Jurkat, Clone E6-1 (cell line): ENCODE measurements at regions not wholly inside any gene's neighbourhood (a gene's known extent, or its start where the extent isn't known, plus 50 kb on each side); places are given as distances from the start of the nearest gene placed in this dataset.
"Not testable (repeated sequence)": the region's sequence is repeated elsewhere in the genome, so short reads cannot be mapped to it uniquely, and the experiment has no call there.

ENCODE experiments used
- DNase-seq: peaks from one replicate; pipeline ENCODE4 v3.0.0-alpha.2; 2011; ENCODE audit warnings: low read depth, low spot score
- H3K4me3 ChIP-seq: 2 replicates; pipeline ENCODE4 v1.5.1; 2011; ENCODE audit warnings: mild to moderate bottlenecking, low read length, control low read depth, moderate library complexity

DNA sequence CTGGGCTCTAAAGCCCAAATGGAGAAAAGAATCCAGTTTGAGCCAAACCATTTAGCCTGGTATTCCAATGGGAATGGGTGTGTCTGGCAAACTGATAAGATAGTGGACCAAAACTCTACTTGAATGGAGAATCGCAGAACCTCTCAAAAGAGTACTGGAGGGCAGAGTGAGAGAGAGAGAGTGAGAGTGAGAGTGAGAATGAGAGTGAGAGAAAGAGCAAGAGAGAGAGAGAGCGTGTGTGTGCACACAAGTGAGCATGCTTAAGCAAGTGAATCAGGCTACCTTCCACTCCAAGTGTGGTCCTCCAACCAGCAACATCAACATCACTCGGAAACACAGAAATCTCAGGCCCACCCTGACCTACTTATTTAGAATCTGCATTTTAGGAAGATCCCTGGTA, 58.8 kb downstream of the UQCRFS1 start:
- no peak for DNase-seq
- no peak overlapping the region for H3K4me3 ChIP-seq

GRCh38 chr19:29145756-29146155, 67.2 kb downstream of the UQCRFS1 start:
- H3K4me3 ChIP-seq: no peak overlapping the region

DNA sequence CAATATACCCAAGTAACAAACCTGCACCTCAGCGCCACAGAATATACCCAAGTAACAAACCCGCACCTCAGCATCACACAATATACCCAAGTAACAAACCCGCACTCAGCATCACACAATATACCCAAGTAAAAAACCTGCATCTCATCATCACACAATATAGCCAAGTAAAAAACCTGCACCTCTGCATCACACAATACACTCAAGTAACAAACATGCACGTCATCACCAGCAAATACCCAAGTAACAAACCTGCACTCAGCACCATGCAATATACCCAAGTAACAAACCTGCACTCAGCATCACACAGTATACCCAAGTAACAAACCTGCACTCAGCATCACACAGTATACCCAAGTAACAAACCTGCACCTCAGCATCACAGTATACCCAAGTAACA, 69.8 kb downstream of the UQCRFS1 start:
- no peak for DNase-seq
- no peak overlapping the region for H3K4me3 ChIP-seq

More at GRCh38 chr19:29145756-29146155, 67.2 kb downstream of the UQCRFS1 start:
- no peak for DNase-seq

- no peak for DNase-seq
- H3K4me3 ChIP-seq: no peak overlapping the region
Measured at GRCh38 chr19:29139227-29139626, 73.7 kb downstream of the UQCRFS1 start.

- not testable (repeated sequence) for H3K4me3 ChIP-seq, DNase-seq
Measured at GRCh38 chr19:29138206-29138605, 74.7 kb downstream of the UQCRFS1 start.

DNA sequence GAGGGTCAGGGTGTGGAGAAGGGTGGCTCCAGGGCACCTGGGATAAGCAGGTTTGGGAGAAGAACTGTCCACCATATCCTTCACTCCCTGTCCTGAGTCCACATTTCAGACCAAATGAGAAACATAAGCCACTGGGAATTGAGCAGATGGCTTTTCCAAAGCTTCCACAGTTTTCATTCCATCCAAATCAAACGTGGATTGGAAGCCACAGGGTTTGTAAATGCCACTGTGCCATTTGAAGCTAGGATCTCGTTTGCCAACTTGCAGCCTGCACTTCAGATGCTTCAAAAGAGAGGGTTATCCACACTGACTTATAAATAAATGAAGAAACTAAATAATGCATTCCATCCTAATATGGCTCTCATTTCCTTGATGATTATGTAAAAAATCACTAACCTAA, 81.5 kb downstream of the UQCRFS1 start:
- no peak overlapping the region for H3K4me3 ChIP-seq
- DNase-seq: no peak

DNA sequence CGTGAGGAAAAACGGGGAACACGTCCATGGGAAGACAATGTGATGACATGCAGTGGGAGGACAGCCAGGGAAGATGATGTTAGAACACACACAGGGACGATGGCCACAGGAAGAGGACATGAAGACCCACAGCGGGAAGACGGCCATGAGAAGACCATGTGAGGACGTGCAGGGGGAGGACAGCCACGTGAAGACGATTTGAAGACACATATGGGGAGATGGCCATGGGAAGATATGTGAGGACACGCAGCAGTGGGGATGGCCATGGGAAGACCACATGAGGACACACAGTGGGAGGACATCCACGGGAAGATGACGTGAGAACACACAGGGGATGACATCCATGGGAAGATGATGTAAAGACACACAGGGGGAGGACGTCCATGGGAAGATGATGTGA, 83.8 kb downstream of the UQCRFS1 start:
- no peak overlapping the region for H3K4me3 ChIP-seq
- no peak for DNase-seq

GRCh38 chr19:29128203-29128602, 84.7 kb downstream of the UQCRFS1 start:
- no peak overlapping the region for H3K4me3 ChIP-seq
- DNase-seq: no peak

DNA sequence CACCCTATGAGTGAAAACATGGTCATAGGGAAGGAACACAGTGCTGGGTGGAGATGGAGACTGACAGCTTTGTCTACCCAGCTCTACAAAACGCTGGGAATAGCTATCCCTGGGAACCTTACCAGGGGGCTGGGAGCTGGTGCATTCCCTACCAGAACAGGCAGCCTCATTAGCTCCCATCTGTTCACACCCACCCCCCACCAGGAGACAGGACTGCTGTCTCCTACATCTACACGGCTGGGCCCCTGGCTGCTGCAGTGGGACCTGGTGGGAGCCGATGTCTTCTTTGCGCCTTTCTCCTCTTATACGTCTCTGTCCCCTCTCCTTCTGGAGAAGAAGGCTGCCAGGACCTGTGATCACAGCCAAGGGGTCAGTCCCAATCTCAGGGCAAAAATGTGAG, 90.8 kb downstream of the UQCRFS1 start:
- DNase-seq: no peak
- no peak overlapping the region for H3K4me3 ChIP-seq

DNA sequence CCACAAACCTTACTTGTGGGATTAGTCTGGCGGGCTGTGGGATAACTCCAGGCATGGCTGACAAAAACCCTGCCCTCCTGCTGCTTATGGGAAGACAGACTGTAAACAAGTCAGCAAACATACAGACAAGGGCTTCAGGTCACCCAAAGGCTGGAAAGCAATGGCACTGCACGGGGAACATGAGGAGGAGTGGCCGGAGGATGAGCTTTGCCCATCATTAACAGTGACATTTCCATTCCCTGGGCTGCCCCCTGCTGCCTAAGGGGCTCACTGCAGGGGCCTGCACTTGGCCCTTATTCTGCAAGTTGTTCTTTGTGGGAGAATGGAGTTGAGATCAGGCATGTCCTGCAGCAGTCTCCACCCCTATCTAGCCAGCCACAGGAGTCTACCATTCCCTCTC, 91.3 kb downstream of the UQCRFS1 start:
- peak; percentile 7 for DNase-seq
- H3K4me3 ChIP-seq: no peak overlapping the region

DNA sequence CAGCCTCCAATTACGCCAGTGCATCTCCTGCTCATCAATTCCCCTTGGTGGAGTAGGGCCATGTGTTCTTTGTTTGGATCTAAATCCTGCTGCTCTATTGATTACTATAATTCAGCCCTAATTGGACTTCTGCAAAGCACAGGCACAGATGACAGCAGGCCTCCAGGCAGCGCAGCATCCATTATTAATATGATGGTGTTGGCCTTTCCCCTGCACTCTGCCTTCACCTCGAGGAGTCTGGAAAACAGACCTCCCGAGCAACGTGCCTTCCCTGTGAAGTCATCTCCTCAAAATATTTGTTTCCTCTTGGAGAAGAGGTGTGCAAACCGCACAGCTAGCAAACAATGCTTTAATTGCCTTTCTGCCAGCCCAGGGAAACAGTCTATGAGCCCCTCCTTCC, 92.5 kb downstream of the UQCRFS1 start:
- H3K4me3 ChIP-seq: no peak overlapping the region
- DNase-seq: no peak

GRCh38 chr19:29119590-29119989, 93.4 kb downstream of the UQCRFS1 start:
- H3K4me3 ChIP-seq: no peak overlapping the region
- DNase-seq: no peak

- no peak for DNase-seq
- no peak overlapping the region for H3K4me3 ChIP-seq
Measured at GRCh38 chr19:29118389-29118788, 94.6 kb downstream of the UQCRFS1 start.

GRCh38 chr19:29117926-29118325, 95.0 kb downstream of the UQCRFS1 start:
- no peak for DNase-seq
- H3K4me3 ChIP-seq: no peak overlapping the region

- DNase-seq: no peak
- no peak overlapping the region for H3K4me3 ChIP-seq
Measured at GRCh38 chr19:29115181-29115580, 97.8 kb downstream of the UQCRFS1 start.

GRCh38 chr19:29113838-29114237, 99.1 kb downstream of the UQCRFS1 start:
- DNase-seq: no peak
- no peak overlapping the region for H3K4me3 ChIP-seq

- no peak for DNase-seq
- H3K4me3 ChIP-seq: no peak overlapping the region
Measured at GRCh38 chr19:29111576-29111975, 101.4 kb downstream of the UQCRFS1 start.

- DNase-seq: no peak
- no peak overlapping the region for H3K4me3 ChIP-seq
Measured at GRCh38 chr19:29107831-29108230, 105.1 kb downstream of the UQCRFS1 start.

- DNase-seq: no peak
- H3K4me3 ChIP-seq: no peak overlapping the region
Measured at GRCh38 chr19:29106346-29106885, 106.5 kb downstream of the UQCRFS1 start.

DNA sequence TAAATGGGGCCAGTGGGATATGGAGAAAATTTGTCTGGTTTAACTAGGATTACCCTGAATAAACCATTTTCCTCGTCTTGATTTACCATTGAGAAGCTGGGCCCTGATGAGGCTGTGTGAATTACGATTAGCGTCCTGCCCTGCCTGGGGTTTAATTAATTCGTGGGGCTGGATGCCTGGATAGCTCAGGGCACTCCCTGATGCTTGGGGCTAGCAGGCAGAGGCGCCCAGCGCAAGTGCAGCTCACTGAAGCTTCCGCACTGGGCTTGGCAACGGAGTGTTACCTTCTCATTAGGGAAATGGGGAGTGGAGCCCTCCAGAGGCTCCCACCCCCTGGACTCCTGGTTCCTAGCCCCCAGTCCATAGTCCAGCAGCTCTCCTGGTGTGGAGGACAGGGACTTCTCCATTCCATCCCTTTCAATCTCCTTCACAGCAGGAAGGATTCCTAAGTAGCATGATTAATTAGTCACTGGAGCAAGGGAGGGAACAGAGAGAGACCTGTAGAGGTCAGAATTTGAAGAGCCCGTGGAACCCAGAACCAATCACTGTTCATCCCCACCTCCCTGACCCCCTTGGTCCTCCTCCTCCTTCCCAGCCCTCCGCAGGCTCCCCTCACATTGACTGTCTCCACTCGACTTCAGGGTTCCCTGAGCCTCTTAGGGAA, 107.2 kb downstream of the UQCRFS1 start:
- no peak for DNase-seq
- no peak overlapping the region for H3K4me3 ChIP-seq

DNA sequence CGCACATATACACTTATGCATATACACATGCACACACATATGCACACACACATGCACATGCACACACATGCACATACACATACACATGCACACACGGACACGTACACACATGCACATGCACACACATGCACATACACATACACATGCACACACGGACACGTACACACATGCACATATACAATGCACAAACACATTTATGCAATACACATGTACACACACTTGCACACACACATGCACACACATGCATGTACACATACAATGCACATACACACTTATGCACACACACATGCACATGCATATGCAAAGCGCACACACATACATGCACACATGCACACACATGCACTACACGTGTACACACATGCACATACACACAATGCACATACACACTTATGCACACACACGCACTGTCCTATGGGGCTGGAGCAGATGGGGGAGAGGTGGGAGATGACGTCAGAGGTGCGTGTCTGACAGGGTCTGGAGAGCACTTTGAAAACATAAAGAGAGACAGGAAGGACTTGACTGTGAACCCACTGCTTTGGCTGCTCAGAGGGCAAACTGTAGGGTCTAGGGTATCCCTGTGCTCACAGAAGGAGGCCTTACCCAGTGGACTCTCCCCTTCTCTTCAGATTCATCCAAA, 108.2 kb downstream of the UQCRFS1 start:
- DNase-seq: no peak
- no peak overlapping the region for H3K4me3 ChIP-seq
